ENCODE measurements at regions not wholly inside any gene's neighbourhood (a gene's known extent, or its start where the extent isn't known, plus 50 kb on each side); places are given as distances from the start of the nearest gene placed in this dataset.

GRCh38 chr7:33841031-33841430, 64.3 kb upstream of the BMPER start:
- TF ChIP-seq CTCF (IDR thresholded peaks at IDR 0.05; ENCODE audit: partially characterized antibody, unreplicated experiment) = no peak
- DNase-seq = no peak
- no peaks in the 10 kb centered on the region for H3K9me3 Mint-ChIP-seq (ENCODE audit: unreplicated experiment)
- H3K36me3 Mint-ChIP-seq (ENCODE audit: unreplicated experiment) = peaks cover 7% of the 10 kb centered on the region
- no peaks in the 10 kb centered on the region for H3K27me3 Mint-ChIP-seq (ENCODE audit: unreplicated experiment)
- no peak overlapping the region for H3K4me3 Mint-ChIP-seq (ENCODE audit: unreplicated experiment)
- H3K27ac Mint-ChIP-seq (ENCODE audit: unreplicated experiment) = no peak overlapping the region
- H3K4me1 Mint-ChIP-seq (ENCODE audit: low read depth, unreplicated experiment) = no peaks in the 10 kb centered on the region

GRCh38 chr7:33841705-33842129, 63.6 kb upstream of the BMPER start:
- DNase-seq = no peak
- Mint-ChIP-seq H3K27me3 (ENCODE audit: unreplicated experiment) (no peaks in the 10 kb centered on the region), H3K36me3 (ENCODE audit: unreplicated experiment) (peaks cover 4% of the 10 kb centered on the region), H3K4me3 (ENCODE audit: unreplicated experiment) (no peak overlapping the region), H3K9me3 (ENCODE audit: unreplicated experiment) (no peaks in the 10 kb centered on the region), H3K27ac (ENCODE audit: unreplicated experiment) (no peak overlapping the region), H3K4me1 (ENCODE audit: low read depth, unreplicated experiment) (no peaks in the 10 kb centered on the region)
- no peak for TF ChIP-seq CTCF (IDR thresholded peaks at IDR 0.05; ENCODE audit: partially characterized antibody, unreplicated experiment)

DNA sequence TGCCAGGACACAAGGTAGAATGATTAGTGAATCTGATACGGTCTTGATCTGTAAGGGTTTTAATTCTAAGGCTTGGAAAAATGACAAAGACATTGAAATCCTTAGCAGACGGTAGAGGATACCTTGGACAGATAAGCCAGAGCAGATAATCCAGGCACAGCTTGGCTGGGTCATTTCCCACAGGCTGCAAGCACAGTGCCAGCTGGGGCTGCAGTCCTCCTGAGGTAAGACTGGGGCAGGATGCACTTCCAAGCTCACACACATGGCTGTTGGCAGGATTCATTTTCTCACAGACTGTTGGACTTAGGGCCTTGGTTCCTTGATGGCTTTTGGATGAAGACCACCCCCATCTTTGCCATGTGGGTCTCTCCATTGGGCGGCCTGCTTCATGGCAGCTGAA, 63.2 kb upstream of the BMPER start:
- H3K9me3 Mint-ChIP-seq (ENCODE audit: unreplicated experiment) = no peaks in the 10 kb centered on the region
- no peak overlapping the region for H3K4me3 Mint-ChIP-seq (ENCODE audit: unreplicated experiment)
- TF ChIP-seq CTCF (IDR thresholded peaks at IDR 0.05; ENCODE audit: partially characterized antibody, unreplicated experiment) = no peak
- DNase-seq = no peak
- H3K27me3 Mint-ChIP-seq (ENCODE audit: unreplicated experiment) = no peaks in the 10 kb centered on the region
- H3K27ac Mint-ChIP-seq (ENCODE audit: unreplicated experiment) = no peak overlapping the region
- H3K4me1 Mint-ChIP-seq (ENCODE audit: low read depth, unreplicated experiment) = no peaks in the 10 kb centered on the region
- H3K36me3 Mint-ChIP-seq (ENCODE audit: unreplicated experiment) = no peaks in the 10 kb centered on the region

DNA sequence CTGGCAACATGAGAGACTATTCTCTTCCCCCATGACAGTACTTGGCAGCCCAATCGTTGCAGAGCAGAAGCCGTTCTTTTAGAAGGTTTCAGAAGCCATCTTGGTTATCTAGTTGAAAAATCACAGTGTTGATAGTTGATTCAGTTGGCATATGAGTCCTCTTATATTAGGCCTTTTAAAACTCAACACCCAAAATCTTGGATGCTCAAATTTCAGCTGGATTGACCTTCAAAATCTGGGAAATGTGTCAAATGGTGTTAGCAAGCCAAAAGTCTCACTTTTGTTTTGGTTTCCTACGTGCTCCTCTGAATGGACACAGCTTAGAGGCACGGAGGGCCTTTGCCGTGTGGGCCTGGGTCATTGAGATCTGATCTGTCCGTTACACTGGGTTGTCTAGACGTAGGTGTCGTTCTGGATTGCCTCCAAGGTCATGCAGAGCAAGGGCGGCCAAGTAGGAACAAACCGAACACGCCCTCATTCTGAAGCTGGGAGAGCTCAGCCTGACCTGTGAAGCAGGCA, 59.3 kb upstream of the BMPER start:
- no peaks in the 10 kb centered on the region for H3K27me3 Mint-ChIP-seq (ENCODE audit: unreplicated experiment)
- no peak overlapping the region for H3K27ac Mint-ChIP-seq (ENCODE audit: unreplicated experiment)
- peaks cover 10% of the 10 kb centered on the region for H3K4me1 Mint-ChIP-seq (ENCODE audit: low read depth, unreplicated experiment)
- H3K36me3 Mint-ChIP-seq (ENCODE audit: unreplicated experiment) = no peaks in the 10 kb centered on the region
- H3K9me3 Mint-ChIP-seq (ENCODE audit: unreplicated experiment) = peaks cover 2% of the 10 kb centered on the region
- H3K4me3 Mint-ChIP-seq (ENCODE audit: unreplicated experiment) = no peak overlapping the region
- no peak for TF ChIP-seq CTCF (IDR thresholded peaks at IDR 0.05; ENCODE audit: partially characterized antibody, unreplicated experiment)
- DNase-seq = no peak

GRCh38 chr7:33849004-33849403, 56.3 kb upstream of the BMPER start:
- Mint-ChIP-seq H3K27ac (ENCODE audit: unreplicated experiment) (no peak overlapping the region), H3K36me3 (ENCODE audit: unreplicated experiment) (no peaks in the 10 kb centered on the region), H3K4me1 (ENCODE audit: low read depth, unreplicated experiment) (peaks cover 10% of the 10 kb centered on the region), H3K27me3 (ENCODE audit: unreplicated experiment) (no peaks in the 10 kb centered on the region), H3K9me3 (ENCODE audit: unreplicated experiment) (peaks cover 2% of the 10 kb centered on the region), H3K4me3 (ENCODE audit: unreplicated experiment) (no peak overlapping the region)
- DNase-seq = no peak
- TF ChIP-seq CTCF (IDR thresholded peaks at IDR 0.05; ENCODE audit: partially characterized antibody, unreplicated experiment) = no peak
